H1 (cell line): ENCODE measurements at regions not wholly inside any gene's neighbourhood (a gene's known extent, or its start where the extent isn't known, plus 50 kb on each side); places are given as distances from the start of the nearest gene placed in this dataset.

ENCODE experiments used
- CTCF ChIA-PET: fragments of 300-600 bp; sonication (Branson Sonifier 250); formaldehyde crosslinking; loops from one replicate; lab custom pipeline; 2021; ENCODE audit not compliant: partially characterized antibody; lab: Charles Lee
- POLR2A ChIA-PET: fragments of 300-600 bp; sonication (Branson Sonifier 250); formaldehyde crosslinking; loops from one replicate; lab custom pipeline; 2021; ENCODE audit warnings: inconsistent platforms; ENCODE audit not compliant: partially characterized antibody; lab: Charles Lee
- DNase-seq, 2 experiments: peaks; one replicate each; pipeline versions ENCODE4 v3.0.0 to v3.0.0-alpha.2; 2010 to 2022; ENCODE audit warnings: low spot score in 2 of 2, low read depth in 1 of 2, mixed read lengths in 1 of 2
- FAIRE-seq: peaks from 2 replicates; lab custom pipeline; 2011; peaks lifted over from hg19 to GRCh38; lab: Jason Lieb, UNC
- H2AFZ ChIP-seq: 2 replicates; pipeline ENCODE4 v1.8.1; 2012; ENCODE audit warnings: low read length, inconsistent platforms
- H2AK5ac ChIP-seq: 2 replicates; pipeline ENCODE4 v1.6.1; 2013; ENCODE audit warnings: low read depth, low read length
- H2BK120ac ChIP-seq: replicated peaks from 2 replicates; pipeline ENCODE3; 2013; ENCODE audit warnings: low read depth, low read length, inconsistent platforms
- H2BK12ac ChIP-seq: 2 replicates; pipeline ENCODE4 v1.6.1; 2013; ENCODE audit warnings: low read depth, low read length
- H2BK15ac ChIP-seq: 2 replicates; pipeline ENCODE4 v1.6.1; 2013; ENCODE audit warnings: low read length
- H2BK20ac ChIP-seq: 2 replicates; pipeline ENCODE4 v1.6.1; 2013; ENCODE audit warnings: low read length
- H2BK5ac ChIP-seq: 2 replicates; pipeline ENCODE4 v1.6.1; 2013; ENCODE audit warnings: low read depth, low read length
- H3K14ac ChIP-seq: 2 replicates; pipeline ENCODE4 v1.6.1; 2013; ENCODE audit warnings: inconsistent platforms; ENCODE audit not compliant: insufficient read length
- H3K18ac ChIP-seq: 2 replicates; pipeline ENCODE4 v1.6.1; 2013; ENCODE audit warnings: low read length; ENCODE audit errors: extremely low read depth
- H3K23ac ChIP-seq: 2 replicates; pipeline ENCODE4 v1.6.1; 2013; ENCODE audit warnings: inconsistent platforms; ENCODE audit not compliant: insufficient read length
- H3K23me2 ChIP-seq: 2 replicates; pipeline ENCODE4 v1.6.1; 2013; ENCODE audit warnings: low read depth, low read length
- H3K27ac ChIP-seq: 2 replicates; pipeline ENCODE4 v1.6.1; 2011; ENCODE audit warnings: low read depth, low read length, inconsistent platforms
- H3K27me3 ChIP-seq, 4 experiments: replicated peaks in 1 of 4; 1 replicate in 1 of 4; 2 replicates in 3 of 4; pipeline versions ENCODE4 v1.6.1 to v1.8.1; 2011 to 2013; ENCODE audit warnings: low read length in 3 of 4, mild to moderate bottlenecking in 3 of 4, inconsistent platforms in 2 of 4, mixed read lengths in 2 of 4, moderate library complexity in 1 of 4; ENCODE audit not compliant: control insufficient read depth in 3 of 4, insufficient read depth in 3 of 4; ENCODE audit errors: extremely low read depth in 1 of 4
- H3K36me3 ChIP-seq, 4 experiments: 2 replicates each; pipeline versions ENCODE4 v1.6.1 to v1.8.1; 2011 to 2013; ENCODE audit warnings: mild to moderate bottlenecking in 4 of 4, low read length in 3 of 4, moderate library complexity in 2 of 4, control low read depth in 1 of 4, inconsistent platforms in 1 of 4; ENCODE audit not compliant: insufficient read depth in 4 of 4, control insufficient read depth in 2 of 4
- H3K4ac ChIP-seq: replicated peaks from 2 replicates; pipeline ENCODE3; 2013; ENCODE audit warnings: low read length, low read depth, mixed read lengths, inconsistent platforms; ENCODE audit not compliant: insufficient read length
- H3K4me1 ChIP-seq, 4 experiments: replicated peaks in 1 of 4; 1 replicate in 1 of 4; 2 replicates in 3 of 4; pipeline versions ENCODE4 v1.6.1 to v1.8.1; 2011 to 2013; ENCODE audit warnings: low read length in 3 of 4, inconsistent platforms in 2 of 4, mixed read lengths in 1 of 4; ENCODE audit not compliant: insufficient read depth in 4 of 4, control insufficient read depth in 3 of 4
- H3K4me2 ChIP-seq, 2 experiments: 2 replicates each; pipeline versions ENCODE4 v1.6.1 to v1.8.1; 2011 to 2013; ENCODE audit warnings: low read depth in 2 of 2, low read length in 2 of 2, control low read depth in 1 of 2, inconsistent platforms in 1 of 2, mild to moderate bottlenecking in 1 of 2; ENCODE audit not compliant: insufficient read depth in 1 of 2
- H3K4me3 ChIP-seq, 4 experiments: fragments of 200-600, 300-600 bp in 1 of 4; sonication (generic), shearing (Covaris generic), sonication (Bioruptor Twin) in 1 of 4; 2 replicates each; pipeline versions ENCODE4 v1.5.1 to v1.8.1; 2011 to 2016; ENCODE audit warnings: low read length in 4 of 4, low read depth in 3 of 4, control low read depth in 2 of 4, inconsistent platforms in 2 of 4, mild to moderate bottlenecking in 2 of 4, mixed read lengths in 1 of 4, moderate library complexity in 1 of 4; ENCODE audit not compliant: insufficient read depth in 2 of 4; ENCODE audit errors: extremely low read depth in 1 of 4
- H3K56ac ChIP-seq: replicated peaks from 2 replicates; pipeline ENCODE3; 2013; ENCODE audit warnings: low read depth, mild to moderate bottlenecking, mixed read lengths, low read length, inconsistent platforms; ENCODE audit not compliant: insufficient read length
- H3K79me1 ChIP-seq: 2 replicates; pipeline ENCODE4 v1.6.1; 2013; ENCODE audit warnings: low read depth, low read length, control low read depth
- H3K79me2 ChIP-seq, 2 experiments: 2 replicates each; pipeline versions ENCODE4 v1.6.1 to v1.8.1; 2012 to 2013; ENCODE audit warnings: low read length in 2 of 2, mild to moderate bottlenecking in 2 of 2, inconsistent platforms in 1 of 2; ENCODE audit not compliant: insufficient read depth in 2 of 2, control insufficient read depth in 1 of 2
- H3K9ac ChIP-seq, 4 experiments: replicated peaks in 1 of 4; 1 replicate in 1 of 4; 2 replicates in 3 of 4; pipeline versions ENCODE4 v1.6.1 to v1.8.1; 2011 to 2013; ENCODE audit warnings: low read depth in 3 of 4, low read length in 3 of 4, control low read depth in 2 of 4, mild to moderate bottlenecking in 2 of 4, moderate library complexity in 2 of 4, inconsistent platforms in 1 of 4; ENCODE audit errors: extremely low read depth in 1 of 4
- H3K9me3 ChIP-seq, 2 experiments: 2 replicates each; pipeline versions ENCODE4 v1.6.1 to v1.8.1; 2012 to 2013; ENCODE audit warnings: mild to moderate bottlenecking in 2 of 2, moderate library complexity in 2 of 2, control low read depth in 1 of 2, inconsistent platforms in 1 of 2, low read depth in 1 of 2, low read length in 1 of 2, mixed read lengths in 1 of 2; ENCODE audit not compliant: insufficient read depth in 2 of 2
- H4K20me1 ChIP-seq, 2 experiments: replicated peaks in 1 of 2; 2 replicates each; pipeline versions ENCODE3 to v1.8.1; 2011 to 2013; ENCODE audit warnings: inconsistent platforms in 2 of 2, low read length in 2 of 2, mild to moderate bottlenecking in 1 of 2; ENCODE audit not compliant: insufficient read depth in 2 of 2, control insufficient read depth in 1 of 2
- H4K5ac ChIP-seq: 2 replicates; pipeline ENCODE4 v1.6.1; 2013; ENCODE audit warnings: low read length, low read depth, mixed read lengths, inconsistent platforms; ENCODE audit not compliant: insufficient read length
- H4K8ac ChIP-seq: 2 replicates; pipeline ENCODE4 v1.8.0; 2013; ENCODE audit warnings: mild to moderate bottlenecking, moderate library complexity, low read length, inconsistent platforms; ENCODE audit not compliant: insufficient read depth; ENCODE audit errors: extremely low read depth
- H4K91ac ChIP-seq: replicated peaks from 2 replicates; pipeline ENCODE3; 2013; ENCODE audit warnings: low read length, mixed read lengths, inconsistent platforms; ENCODE audit not compliant: insufficient read length
- ATF2 ChIP-seq: IDR thresholded peaks from 2 replicates; pipeline ENCODE4 v1.6.1; 2012; ENCODE audit warnings: low read length, inconsistent platforms
- BRCA1 ChIP-seq: IDR thresholded peaks from 2 replicates; pipeline ENCODE4 v1.6.1; 2012; ENCODE audit warnings: low read depth, low read length, improper control_type of control experiment
- CREB1 ChIP-seq: IDR thresholded peaks from 2 replicates; pipeline ENCODE4 v1.6.1; 2012; ENCODE audit warnings: inconsistent platforms
- CTCF ChIP-seq, 3 experiments: IDR thresholded peaks; 1 replicate in 2 of 3; 2 replicates in 1 of 3; pipeline versions ENCODE4 v1.5.1 to v1.6.1; 2011; ENCODE audit warnings: low read length in 3 of 3, mild to moderate bottlenecking in 3 of 3, inconsistent platforms in 2 of 3, low read depth in 1 of 3, moderate library complexity in 1 of 3; ENCODE audit not compliant: insufficient read depth in 1 of 3; ENCODE audit errors: control extremely low read depth in 1 of 3
- E2F6 ChIP-seq: IDR thresholded peaks from 2 replicates; pipeline ENCODE4 v1.6.1; 2012; ENCODE audit warnings: inconsistent platforms
- FOSL1 ChIP-seq: IDR thresholded peaks from 2 replicates; pipeline ENCODE4 v1.6.1; 2011; ENCODE audit warnings: mild to moderate bottlenecking, low read depth, low read length, moderate library complexity; ENCODE audit not compliant: insufficient read depth
- NANOG ChIP-seq: IDR thresholded peaks from 2 replicates; pipeline ENCODE4 v1.6.1; 2011; ENCODE audit warnings: low read length, low read depth, mild to moderate bottlenecking, inconsistent platforms; ENCODE audit not compliant: insufficient read depth, poor library complexity, severe bottlenecking
- POLR2A ChIP-seq, 2 experiments: IDR thresholded peaks; 1 replicate in 1 of 2; 2 replicates in 1 of 2; pipeline ENCODE4 v1.6.1; 2011; ENCODE audit warnings: low read depth in 2 of 2, low read length in 2 of 2, mild to moderate bottlenecking in 2 of 2; ENCODE audit errors: control extremely low read depth in 1 of 2
- SUZ12 ChIP-seq: fragments of 200-600 bp; sonication (generic); IDR thresholded peaks from 2 replicates; pipeline ENCODE4 v1.6.1; 2012; ENCODE audit warnings: mild to moderate bottlenecking, inconsistent platforms, low read length, moderate library complexity, mixed read lengths
- TBP ChIP-seq: IDR thresholded peaks from 2 replicates; pipeline ENCODE4 v1.6.1; 2011; ENCODE audit warnings: low read depth, low read length, improper control_type of control experiment
- YY1 ChIP-seq: IDR thresholded peaks from 2 replicates; pipeline ENCODE4 v1.6.1; 2011; ENCODE audit warnings: low read depth, mild to moderate bottlenecking, low read length
- WGBS, 2 experiments: shearing (Covaris generic) in 1 of 2; methylation state at CpG; one replicate each; pipeline versions ENCODE4 v1.1.6 to v1.1.7; 2013 to 2015; ENCODE audit warnings: low lambda C conversion rate in 2 of 2, mixed read lengths in 2 of 2, inconsistent platforms in 1 of 2, low coverage in 1 of 2, missing lambda C conversion rate in 1 of 2; ENCODE audit not compliant: insufficient replicate concordance in 2 of 2, insufficient coverage in 1 of 2, insufficient read length in 1 of 2; ENCODE audit errors: extremely low coverage in 1 of 2, missing lambda C conversion rate in 1 of 2; 5-methylcytosine and 5-hydroxymethylcytosine counted together

- Histone ChIP-seq H2BK20ac (no peak overlapping the region), H3K27ac (no peak overlapping the region), H3K79me2 (no peaks in the 10 kb centered on the region), H2AK5ac (no peak overlapping the region), H4K5ac (no peak overlapping the region), H2BK12ac (no peak overlapping the region), H3K4ac (no peak overlapping the region), H3K9me3 (no peaks in the 10 kb centered on the region), H2BK5ac (no peak overlapping the region), H4K91ac (no peak overlapping the region), H3K4me1 (no peaks in the 10 kb centered on the region; a peak in 1 of 7 replicates), H3K4me2 (no peak overlapping the region), H3K36me3 (no peaks in the 10 kb centered on the region), H3K56ac (no peak overlapping the region), H3K27me3 (no peaks in the 10 kb centered on the region), H3K14ac (no peak overlapping the region), H3K18ac (no peak overlapping the region), H3K23me2 (no peaks in the 10 kb centered on the region), H2BK15ac (no peak overlapping the region), H3K79me1 (no peaks in the 10 kb centered on the region), H4K20me1 (no peaks in the 10 kb centered on the region), H3K23ac (no peak overlapping the region), H3K9ac (no peak overlapping the region), H2BK120ac (no peak overlapping the region), H2AFZ (no peak overlapping the region), H4K8ac (no peak overlapping the region), H3K4me3 (no peak overlapping the region)
- FAIRE-seq = no peak
- ChIA-PET CTCF (no interaction called here), POLR2A (no interaction called here)
- 87% methylated on average over 1 of the region's 1 CpG; no CpG with 5 or more reads in 1 of the 2 experiments for WGBS, 2 experiments
- DNase-seq = no peak
- no peak for TF ChIP-seq SUZ12
- no peak for TF ChIP-seq BRCA1
- TF ChIP-seq YY1 = no peak
- no peak for TF ChIP-seq E2F6
- TF ChIP-seq NANOG = no peak
- no peak for TF ChIP-seq TBP
- no peak for TF ChIP-seq POLR2A (IDR thresholded peaks at IDR 0.05; ENCODE audit: control extremely low read depth in 1 of 2, low read depth in 2 of 2, low read length in 2 of 2)
- TF ChIP-seq CREB1 = no peak
- no peak for TF ChIP-seq ATF2
- no peak for TF ChIP-seq CTCF (IDR thresholded peaks at IDR 0.05; ENCODE audit: control extremely low read depth in 1 of 3, insufficient read depth in 1 of 3, low read depth in 1 of 3, low read length in 3 of 3)
- no peak for TF ChIP-seq FOSL1
These were observed 1524.0 kb downstream of the SLITRK1 start for GRCh38 chr13:82358284-82358683.
